K562 (cell line): ENCODE measurements at regions not wholly inside any gene's neighbourhood (a gene's known extent, or its start where the extent isn't known, plus 50 kb on each side); places are given as distances from the start of the nearest gene placed in this dataset.

Experiments
- ATAC-seq: fragments of 200-7000 bp; cut with Tn5 transposase; 3 replicates; pipeline ENCODE4 v1.9.1; 2020; ENCODE audit warnings: moderate library complexity
- BruUV-seq: library from RNA; stranded (reverse); fragments of 400-500 nt; replicated peaks from 2 replicates; lab custom pipeline; 2021; lab: Mats Ljungman, UMichigan
- CTCF ChIA-PET: fragments of 300-600 bp; formaldehyde crosslinking; extraction: SDS; loops from one replicate; lab custom pipeline; 2021; ENCODE audit warnings: low intra/inter-chr PET ratio; lab: Yijun Ruan, JAX
- POLR2A ChIA-PET: fragments of 300-600, 350-650 bp; sonication (Branson Sonifier 250); formaldehyde crosslinking; extraction: SDS; loops from one replicate; lab custom pipeline; 2021; ENCODE audit warnings: antibody characterized with exemption, inconsistent platforms; lab: Yijun Ruan, JAX
- DNase-seq, 4 experiments: peaks; one replicate each; pipeline versions ENCODE4 v3.0.0 to v3.0.0-alpha.2; 2011 to 2018; ENCODE audit warnings: low spot score in 3 of 4, mixed read lengths in 3 of 4; ENCODE audit errors: extremely low read depth in 1 of 4
- FAIRE-seq: peaks from 2 replicates; lab custom pipeline; 2011; peaks lifted over from hg19 to GRCh38; lab: Jason Lieb, UNC
- H2AFZ ChIP-seq: 2 replicates; pipeline ENCODE4 v1.6.0; 2011; ENCODE audit warnings: low read depth, low read length, control low read depth, inconsistent platforms
- H3K27ac ChIP-seq: fragments of 200-600 bp; 3 replicates; pipeline ENCODE4 v1.8.0; 2011; ENCODE audit warnings: low read depth, mild to moderate bottlenecking, control low read depth, inconsistent platforms, low read length, moderate library complexity, mixed read lengths; ENCODE audit errors: extremely low read depth
- H3K27me3 ChIP-seq, 2 experiments: fragments of 300-600 bp in 1 of 2; 2 replicates in 1 of 2; 3 replicates in 1 of 2; pipeline versions ENCODE4 v1.6.0 to v1.8.0; 2011; ENCODE audit warnings: inconsistent platforms in 2 of 2, low read length in 2 of 2, mild to moderate bottlenecking in 1 of 2, mixed read lengths in 1 of 2, moderate library complexity in 1 of 2; ENCODE audit not compliant: control insufficient read depth in 2 of 2, insufficient read depth in 2 of 2
- H3K36me3 ChIP-seq: fragments of 300-600 bp; 3 replicates; pipeline ENCODE4 v1.8.0; 2011; ENCODE audit warnings: mild to moderate bottlenecking, low read length, inconsistent platforms; ENCODE audit not compliant: control insufficient read depth, insufficient read depth
- H3K4me1 ChIP-seq, 2 experiments: fragments of 200-600 bp in 1 of 2; replicated peaks in 1 of 2; 2 replicates in 1 of 2; 3 replicates in 1 of 2; pipeline versions ENCODE4 v1.5.1 to v1.8.0; 2011; ENCODE audit warnings: inconsistent platforms in 2 of 2, low read length in 2 of 2, mild to moderate bottlenecking in 1 of 2, mixed read lengths in 1 of 2, moderate library complexity in 1 of 2; ENCODE audit not compliant: control insufficient read depth in 2 of 2, insufficient read depth in 2 of 2
- H3K4me2 ChIP-seq: 2 replicates; pipeline ENCODE4 v1.6.1; 2011; ENCODE audit warnings: low read length, control low read depth, inconsistent platforms, mixed read lengths; ENCODE audit not compliant: insufficient read depth
- H3K4me3 ChIP-seq: fragments of 200-600 bp; sonication (generic), shearing (Covaris generic); 2 replicates; pipeline ENCODE4 v1.5.1; 2016; ENCODE audit warnings: control low read depth, inconsistent platforms
- H3K79me2 ChIP-seq: fragments of 200-600 bp; 3 replicates; pipeline ENCODE4 v1.8.0; 2011; ENCODE audit warnings: low read length, inconsistent platforms; ENCODE audit not compliant: control insufficient read depth, insufficient read depth
- H3K9ac ChIP-seq, 2 experiments: 2 replicates each; pipeline versions ENCODE4 v1.6.0 to v1.6.1; 2011; ENCODE audit warnings: low read depth in 2 of 2, low read length in 2 of 2, control low read depth in 1 of 2, inconsistent platforms in 1 of 2, mild to moderate bottlenecking in 1 of 2, mixed read lengths in 1 of 2; ENCODE audit not compliant: insufficient read depth in 1 of 2
- H3K9me1 ChIP-seq: one replicate; pipeline ENCODE4 v1.6.0; 2011; ENCODE audit warnings: inconsistent platforms, mild to moderate bottlenecking, low read length, moderate library complexity; ENCODE audit not compliant: control insufficient read depth, insufficient read depth
- H3K9me3 ChIP-seq: replicated peaks from 2 replicates; pipeline ENCODE4 v1.5.1; 2011; ENCODE audit warnings: low read depth, low read length, inconsistent platforms; ENCODE audit not compliant: control insufficient read depth, insufficient read depth
- H4K20me1 ChIP-seq: replicated peaks from 2 replicates; pipeline ENCODE4 v1.6.1; 2011; ENCODE audit warnings: low read length, inconsistent platforms, mixed read lengths; ENCODE audit not compliant: control insufficient read depth, insufficient read depth
- COPS2 ChIP-seq: fragments of 450-650 bp; conservative IDR thresholded peaks from 2 replicates; pipeline ENCODE4 v1.6.1; 2016; ENCODE audit warnings: mild to moderate bottlenecking, moderate library complexity
- ELF1 ChIP-seq: fragments of 200-800 bp; sonication (Bioruptor generic); IDR thresholded peaks from 2 replicates; pipeline ENCODE4 v1.6.1; 2016; ENCODE audit warnings: missing genetic modification characterization, missing compliant biosample characterization
- ELF4 ChIP-seq: fragments of 450-650 bp; formaldehyde crosslinking; IDR thresholded peaks from 2 replicates; pipeline ENCODE4 v1.4.0; 2022; ENCODE audit warnings: missing genetic modification characterization
- FOXJ2 ChIP-seq: fragments of 200-800 bp; sonication (Bioruptor generic); IDR thresholded peaks from 2 replicates; pipeline ENCODE4 v1.6.1; 2016; ENCODE audit warnings: missing genetic modification characterization, missing compliant biosample characterization
- KDM5B ChIP-seq: fragments of 200-600 bp; sonication (generic); IDR thresholded peaks from 2 replicates; pipeline ENCODE4 v1.6.1; 2012; ENCODE audit warnings: low read depth, mild to moderate bottlenecking, moderate library complexity, low read length, control low read depth, inconsistent platforms; ENCODE audit not compliant: insufficient replicate concordance
- MAZ ChIP-seq, 2 experiments: fragments of 450-650 bp in 1 of 2; sonication (generic) in 1 of 2; formaldehyde crosslinking; IDR thresholded peaks in 1 of 2; conservative IDR thresholded peaks in 1 of 2; 2 replicates each; pipeline versions ENCODE4 v1.4.0 to v1.5.0; 2020; ENCODE audit warnings: mild to moderate bottlenecking in 1 of 2, missing genetic modification reagents in 1 of 2
- MYNN ChIP-seq, 2 experiments: sonication (generic); formaldehyde crosslinking in 1 of 2; IDR thresholded peaks; 2 replicates each; pipeline versions ENCODE4 v1.5.0 to v1.6.1; 2016 to 2020; ENCODE audit warnings: antibody characterized with exemption in 1 of 2, missing genetic modification reagents in 1 of 2
- NR1H2 ChIP-seq: sonication (generic); formaldehyde crosslinking; IDR thresholded peaks from 2 replicates; pipeline ENCODE4 v1.4.0; 2020; ENCODE audit warnings: mild to moderate bottlenecking, missing genetic modification reagents
- PHF20 ChIP-seq: fragments of 450-650 bp; IDR thresholded peaks from 2 replicates; pipeline ENCODE4 v1.6.1; 2018; ENCODE audit not compliant: partially characterized antibody
- PRMT5 ChIP-seq: sonication (generic); formaldehyde crosslinking; IDR thresholded peaks from 2 replicates; pipeline ENCODE4 v1.5.0; 2020; ENCODE audit warnings: missing genetic modification reagents
- PTRF ChIP-seq: fragments of 450-650 bp; IDR thresholded peaks from 2 replicates; pipeline ENCODE4 v1.6.1; 2016; ENCODE audit warnings: mild to moderate bottlenecking, missing genetic modification characterization, missing compliant biosample characterization
- RBM14 ChIP-seq: fragments of 200-400 bp; formaldehyde crosslinking; IDR thresholded peaks from 2 replicates; pipeline ENCODE4 v1.6.1; 2018; ENCODE audit warnings: low read depth, mild to moderate bottlenecking, low read length, moderate library complexity, borderline replicate concordance; ENCODE audit not compliant: insufficient read depth
- SMARCE1 ChIP-seq: fragments of 450-650 bp; IDR thresholded peaks from 2 replicates; pipeline ENCODE4 v1.7.1; 2016; ENCODE audit warnings: mild to moderate bottlenecking
- ZFPM2 ChIP-seq: fragments of 250-450 bp; sonication (Bioruptor Pico); IDR thresholded peaks from 2 replicates; pipeline ENCODE4 v1.5.1; 2022; ENCODE audit warnings: mild to moderate bottlenecking
- ZMIZ1 ChIP-seq, 2 experiments: fragments of 150-350 bp in 1 of 2; IDR thresholded peaks; 2 replicates each; pipeline ENCODE4 v1.6.1; 2012 to 2016; ENCODE audit warnings: low read depth in 2 of 2, low read length in 2 of 2, mild to moderate bottlenecking in 1 of 2, moderate library complexity in 1 of 2
- ZNF224 ChIP-seq: sonication (generic); formaldehyde crosslinking; IDR thresholded peaks from 2 replicates; pipeline ENCODE4 v1.8.0; 2022; ENCODE audit warnings: mild to moderate bottlenecking, missing genetic modification reagents
- ZZZ3 ChIP-seq: fragments of 450-650 bp; IDR thresholded peaks from 2 replicates; pipeline ENCODE4 v1.6.1; 2016; ENCODE audit warnings: antibody characterized with exemption, mild to moderate bottlenecking, moderate library complexity
- WGBS: fragments of 100-300 bp; shearing (Covaris generic); methylation state at CpG from one replicate; pipeline ENCODE4 v1.1.6; 2016; ENCODE audit warnings: low coverage, mixed read lengths; ENCODE audit not compliant: insufficient coverage; ENCODE audit errors: missing lambda C conversion rate; 5-methylcytosine and 5-hydroxymethylcytosine counted together
- in situ Hi-C: fragments of 300-500 bp; cut with MboI; formaldehyde crosslinking; loops from 4 replicates; pipeline ENCODE4 v1.15.0; 2018; ENCODE audit warnings: inconsistent platforms, mixed read lengths
- intact Hi-C: fragments of 100-400 bp; cut with micrococcal nuclease; formaldehyde crosslinking; loops from 2 replicates; pipeline ENCODE4 v1.14.2; 2022

- no TSS peak for BruUV-seq
- Histone ChIP-seq H3K9me1 (no peaks in the 10 kb centered on the region), H3K9me3 (no peaks in the 10 kb centered on the region; the same call in 1 of the 2 replicates), H3K4me2 (no peak overlapping the region), H3K27me3 (no peaks in the 10 kb centered on the region), H3K27ac (no peak overlapping the region), H4K20me1 (no peaks in the 10 kb centered on the region), H3K79me2 (no peaks in the 10 kb centered on the region), H2AFZ (no peak overlapping the region), H3K9ac (no peak overlapping the region), H3K36me3 (no peaks in the 10 kb centered on the region), H3K4me3 (no peak overlapping the region), H3K4me1 (no peaks in the 10 kb centered on the region)
- no peak for DNase-seq
- CTCF ChIA-PET = no interaction called here
- intact Hi-C loops = no loop called here
- ATAC-seq = no peak
- 4% methylated on average over 2 of the region's 2 CpGs for WGBS
- no peak for FAIRE-seq
- in situ Hi-C loops = no loop called here
- POLR2A ChIA-PET = no interaction called here
- TF ChIP-seq PTRF (tag) (no peak), ZFPM2 (no peak), ZZZ3 (no peak), SMARCE1 (no peak), PHF20 (no peak), ZMIZ1 (IDR thresholded peaks at IDR 0.05; ENCODE audit: low read depth in 2 of 2, low read length in 2 of 2) (no peak), RBM14 (no peak), MAZ (CRISPR knock-in tag; conservative IDR thresholded peaks at IDR 0.05 in 1 of 2, IDR thresholded peaks at IDR 0.05 in 1 of 2) (no peak), ELF1 (tag) (no peak), COPS2 (no peak), ELF4 (CRISPR knock-in tag) (no peak), PRMT5 (CRISPR knock-in tag) (no peak), NR1H2 (CRISPR knock-in tag) (no peak), MYNN (IDR thresholded peaks at IDR 0.05) (no peak), MYNN (CRISPR knock-in tag; IDR thresholded peaks at IDR 0.05) (no peak), FOXJ2 (tag) (no peak), KDM5B (no peak), ZNF224 (no peak)
Observed at GRCh38 chr13:103451656-103452055, 385.4 kb upstream of the SLC10A2 start.
